ENCODE measurements at regions not wholly inside any gene's neighbourhood (a gene's known extent, or its start where the extent isn't known, plus 50 kb on each side); places are given as distances from the start of the nearest gene placed in this dataset.
"Not testable (repeated sequence)": the region's sequence is repeated elsewhere in the genome, so short reads cannot be mapped to it uniquely, and the experiment has no call there.

DNA sequence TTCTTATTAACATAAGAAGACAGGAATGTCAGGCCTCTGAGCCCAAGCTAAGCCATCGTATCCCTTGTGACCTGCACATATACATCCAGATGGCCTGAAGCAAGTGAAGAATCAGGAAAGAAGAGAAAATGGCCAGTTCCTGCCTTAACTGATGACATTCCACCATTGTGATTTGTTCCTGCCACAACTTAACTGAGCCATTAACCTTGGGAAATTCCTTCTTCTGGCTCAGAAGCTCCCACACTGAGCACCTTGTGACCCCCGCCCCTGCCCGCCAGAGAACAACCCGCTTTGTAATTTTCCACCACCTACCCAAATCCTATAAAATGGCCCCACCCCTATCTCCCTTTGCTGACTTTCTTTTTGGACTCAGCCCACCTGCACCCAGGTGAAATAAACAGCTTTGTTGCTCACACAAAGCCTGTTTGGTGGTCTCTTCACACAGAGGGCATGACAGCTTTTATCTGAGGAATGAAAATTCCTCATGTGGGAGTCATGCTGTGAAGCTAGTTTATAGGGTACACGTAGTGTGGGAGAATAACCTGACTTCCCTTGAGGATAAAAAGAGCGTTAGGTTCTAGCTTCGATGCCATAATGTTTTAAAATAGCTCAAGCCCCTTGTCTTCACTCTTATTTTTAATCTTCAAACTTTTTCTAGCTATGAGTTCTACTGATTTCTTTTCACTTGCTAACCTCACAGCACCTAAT lies 122.0 kb downstream of the AHR start:
- TF ChIP-seq CTCF (conservative IDR thresholded peaks at IDR 0.05; ENCODE audit: low read depth, low read length); EZH2 (IDR thresholded peaks at IDR 0.05; ENCODE audit: low read length, unreplicated experiment); EZH2phosphoT487 (IDR thresholded peaks at IDR 0.05; ENCODE audit: borderline replicate concordance, low read length): not testable (repeated sequence)

Measured in PC-3 (cell line).